Sigmoid colon (tissue), 4 donors: ENCODE measurements at regions not wholly inside any gene's neighbourhood (a gene's known extent, or its start where the extent isn't known, plus 50 kb on each side); places are given as distances from the start of the nearest gene placed in this dataset.

ENCODE experiments used
- CTCF ChIP-seq, 4 experiments: fragments of 450-650 bp in 3 of 4; fragments of 200-600 bp in 1 of 4; IDR thresholded peaks; one replicate each; pipeline ENCODE4 v1.5.1; 2016 to 2019; ENCODE audit warnings: antibody characterized with exemption in 4 of 4, mild to moderate bottlenecking in 3 of 4, moderate library complexity in 2 of 4
- EP300 ChIP-seq, 4 donors: sonication (generic); formaldehyde crosslinking; IDR thresholded peaks; one replicate each; pipeline ENCODE4 v1.6.1; 2017; ENCODE audit warnings: antibody characterized with exemption in 4 of 4
- POLR2AphosphoS5 ChIP-seq, 4 donors: sonication (generic); formaldehyde crosslinking; IDR thresholded peaks; one replicate each; pipeline ENCODE4 v1.6.1; 2017; ENCODE audit warnings: antibody characterized with exemption in 4 of 4

DNA sequence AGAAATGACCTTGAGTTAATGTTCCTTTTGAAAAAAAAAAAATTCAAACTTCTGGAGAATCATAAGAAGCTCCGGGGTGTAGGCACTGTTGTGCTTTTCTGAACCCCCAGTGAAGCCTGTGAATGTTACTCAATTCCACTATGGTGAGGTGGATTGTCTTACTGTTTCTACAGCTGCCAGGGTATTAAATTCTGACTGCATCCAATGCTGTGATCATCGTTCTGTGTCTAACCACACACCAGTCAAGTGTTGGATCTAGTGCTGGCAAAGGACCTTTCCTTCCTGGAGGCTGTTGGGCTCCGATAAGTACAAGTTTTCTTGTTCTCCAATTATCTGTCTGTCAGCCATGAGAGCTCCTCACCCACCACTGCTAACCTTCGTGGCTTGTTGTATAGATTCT, 162.0 kb upstream of the EPHA7 start:
- TF ChIP-seq EP300 (IDR thresholded peaks at IDR 0.05) (no peak), CTCF (IDR thresholded peaks at IDR 0.05) (no peak), POLR2AphosphoS5 (IDR thresholded peaks at IDR 0.05) (no peak)
